ENCODE measurements at regions not wholly inside any gene's neighbourhood (a gene's known extent, or its start where the extent isn't known, plus 50 kb on each side); places are given as distances from the start of the nearest gene placed in this dataset.

- no peak for TF ChIP-seq EZH2 (IDR thresholded peaks at IDR 0.05; ENCODE audit: low read length, unreplicated experiment)
- no peak for TF ChIP-seq CTCF (conservative IDR thresholded peaks at IDR 0.05; ENCODE audit: low read depth, low read length)
- no peak for TF ChIP-seq EZH2phosphoT487 (IDR thresholded peaks at IDR 0.05; ENCODE audit: borderline replicate concordance, low read length)
Measured at GRCh38 chrX:106391284-106391911, 220.4 kb upstream of the RADX start.

Data from PC-3 (cell line).